ENCODE measurements at regions not wholly inside any gene's neighbourhood (a gene's known extent, or its start where the extent isn't known, plus 50 kb on each side); places are given as distances from the start of the nearest gene placed in this dataset.
A peak's percentile ranks its signal among the peaks of the same experiment; 100 is the strongest.

GRCh38 chr2:175236930-175237329 lies 55.4 kb upstream of the ATP5MC3 start:
- H3K9me3 ChIP-seq (ENCODE audit: control insufficient read depth in 2 of 3, insufficient read depth in 1 of 3, low read length in 3 of 3) = no peaks in the 10 kb centered on the region
- intact Hi-C loops (cut with DNase I) = no loop called here
- no peaks in the 10 kb centered on the region for H3K36me3 ChIP-seq (ENCODE audit: control insufficient read depth in 2 of 3, insufficient read depth in 3 of 3, low read length in 3 of 3)
- no peak overlapping the region for H3K4me3 ChIP-seq (ENCODE audit: low read length in 3 of 3)
- DNase-seq (no peak), FAIRE-seq (no peak)
- no peaks in the 10 kb centered on the region for H3K4me1 ChIP-seq (ENCODE audit: control insufficient read depth in 2 of 3, insufficient read depth in 2 of 3, low read depth in 1 of 3, low read length in 3 of 3)
- no peak for TF ChIP-seq CTCF (IDR thresholded peaks at IDR 0.05; ENCODE audit: borderline replicate concordance, extremely low read depth, insufficient read depth)
- H3K27me3 ChIP-seq (ENCODE audit: control insufficient read depth, insufficient read depth, low read length) = no peaks in the 10 kb centered on the region
- H3K27ac ChIP-seq (ENCODE audit: low read depth in 2 of 2, low read length in 2 of 2) = no peak overlapping the region
- no peak overlapping the region for H3K9ac ChIP-seq (ENCODE audit: low read length in 3 of 3)

- Histone ChIP-seq H3K9me3 (ENCODE audit: control insufficient read depth in 2 of 3, insufficient read depth in 1 of 3, low read length in 3 of 3) (no peaks in the 10 kb centered on the region), H3K4me3 (ENCODE audit: low read length in 3 of 3) (no peak overlapping the region), H3K4me1 (ENCODE audit: control insufficient read depth in 2 of 3, insufficient read depth in 2 of 3, low read depth in 1 of 3, low read length in 3 of 3) (no peaks in the 10 kb centered on the region), H3K36me3 (ENCODE audit: control insufficient read depth in 2 of 3, insufficient read depth in 3 of 3, low read length in 3 of 3) (no peaks in the 10 kb centered on the region), H3K9ac (ENCODE audit: low read length in 3 of 3) (no peak overlapping the region), H3K27ac (ENCODE audit: low read depth in 2 of 2, low read length in 2 of 2) (no peak overlapping the region), H3K27me3 (ENCODE audit: control insufficient read depth, insufficient read depth, low read length) (no peaks in the 10 kb centered on the region)
- no peak for DNase-seq
- no peak for TF ChIP-seq CTCF (IDR thresholded peaks at IDR 0.05; ENCODE audit: borderline replicate concordance, extremely low read depth, insufficient read depth)
- no peak for FAIRE-seq
- intact Hi-C loops (cut with DNase I) = no loop called here
Measured at GRCh38 chr2:175234650-175235049, 53.1 kb upstream of the ATP5MC3 start.

GRCh38 chr2:175234153-175234552 lies 52.6 kb upstream of the ATP5MC3 start:
- Histone ChIP-seq H3K27me3 (ENCODE audit: control insufficient read depth, insufficient read depth, low read length) (no peaks in the 10 kb centered on the region), H3K27ac (ENCODE audit: low read depth in 2 of 2, low read length in 2 of 2) (no peak overlapping the region), H3K9me3 (ENCODE audit: control insufficient read depth in 2 of 3, insufficient read depth in 1 of 3, low read length in 3 of 3) (no peaks in the 10 kb centered on the region), H3K4me3 (ENCODE audit: low read length in 3 of 3) (no peak overlapping the region), H3K4me1 (ENCODE audit: control insufficient read depth in 2 of 3, insufficient read depth in 2 of 3, low read depth in 1 of 3, low read length in 3 of 3) (no peaks in the 10 kb centered on the region), H3K36me3 (ENCODE audit: control insufficient read depth in 2 of 3, insufficient read depth in 3 of 3, low read length in 3 of 3) (no peaks in the 10 kb centered on the region), H3K9ac (ENCODE audit: low read length in 3 of 3) (no peak overlapping the region)
- intact Hi-C loops (cut with DNase I) = no loop called here
- TF ChIP-seq CTCF (IDR thresholded peaks at IDR 0.05; ENCODE audit: borderline replicate concordance, extremely low read depth, insufficient read depth) = no peak
- FAIRE-seq (no peak), DNase-seq (peak in 1 of 5 donors; percentile 12)

DNA sequence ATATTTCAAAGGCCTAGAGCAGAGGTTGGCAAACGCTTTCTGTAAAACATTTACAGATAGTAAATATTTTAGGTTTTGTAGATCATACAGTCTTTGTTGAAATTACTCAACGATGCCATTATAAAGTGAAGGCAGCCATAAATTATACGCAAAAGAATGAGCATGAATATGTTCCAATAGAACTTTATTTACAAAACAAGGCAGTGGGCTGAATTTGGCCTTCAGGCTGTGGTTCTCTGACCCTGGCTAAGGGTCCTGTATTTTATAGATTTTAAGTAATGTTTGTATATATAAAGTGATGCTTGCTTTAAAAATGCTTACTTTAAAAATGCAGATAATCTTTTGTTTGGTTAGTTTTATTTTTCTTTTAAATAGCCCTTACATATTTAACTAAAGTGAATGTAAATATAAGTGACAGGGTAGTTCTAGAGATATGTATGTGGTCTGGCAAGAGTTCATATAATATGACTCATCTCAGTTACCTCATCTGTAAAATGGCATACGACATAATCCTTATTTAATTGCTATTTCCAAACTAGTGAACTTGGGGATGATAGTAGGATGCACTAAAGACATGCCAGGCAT lies 51.7 kb upstream of the ATP5MC3 start:
- Histone ChIP-seq H3K27me3 (ENCODE audit: control insufficient read depth, insufficient read depth, low read length) (no peaks in the 10 kb centered on the region), H3K27ac (ENCODE audit: low read depth in 2 of 2, low read length in 2 of 2) (no peak overlapping the region), H3K36me3 (ENCODE audit: control insufficient read depth in 2 of 3, insufficient read depth in 3 of 3, low read length in 3 of 3) (no peaks in the 10 kb centered on the region), H3K4me3 (ENCODE audit: low read length in 3 of 3) (no peak overlapping the region), H3K9ac (ENCODE audit: low read length in 3 of 3) (no peak overlapping the region), H3K4me1 (ENCODE audit: control insufficient read depth in 2 of 3, insufficient read depth in 2 of 3, low read depth in 1 of 3, low read length in 3 of 3) (no peaks in the 10 kb centered on the region), H3K9me3 (ENCODE audit: control insufficient read depth in 2 of 3, insufficient read depth in 1 of 3, low read length in 3 of 3) (no peaks in the 10 kb centered on the region)
- intact Hi-C loops (cut with DNase I) = no loop called here
- DNase-seq (peak in 1 of 5 donors; percentile 12), FAIRE-seq (no peak)
- TF ChIP-seq CTCF (IDR thresholded peaks at IDR 0.05; ENCODE audit: borderline replicate concordance, extremely low read depth, insufficient read depth) = no peak

Measured in kidney (tissue), 13 donors.